ENCODE measurements at regions not wholly inside any gene's neighbourhood (a gene's known extent, or its start where the extent isn't known, plus 50 kb on each side); places are given as distances from the start of the nearest gene placed in this dataset.

- Histone ChIP-seq H3K4me3 (ENCODE audit: low read depth in 2 of 2, low read length in 1 of 2) (no peak overlapping the region), H3K4me1 (ENCODE audit: control insufficient read depth in 1 of 2, insufficient read depth in 2 of 2, low read depth in 1 of 2, low read length in 1 of 2) (no peaks in the 10 kb centered on the region), H3F3A (replicated peaks; ENCODE audit: insufficient read depth) (no peaks in the 10 kb centered on the region), H3K27ac (ENCODE audit: low read depth in 2 of 2, low read length in 1 of 2) (no peak overlapping the region), H3K9me3 (no peaks in the 10 kb centered on the region), H4K20me1 (ENCODE audit: insufficient read depth) (no peaks in the 10 kb centered on the region), H3K9me2 (no peaks in the 10 kb centered on the region), H3K79me2 (ENCODE audit: insufficient read depth) (no peaks in the 10 kb centered on the region), H3K27me3 (ENCODE audit: insufficient read depth) (no peaks in the 10 kb centered on the region), H3K36me3 (replicated peaks in 1 of 2; ENCODE audit: control insufficient read depth in 1 of 2, insufficient read depth in 2 of 2, low read length in 1 of 2) (no peaks in the 10 kb centered on the region), H2AFZ (ENCODE audit: low read depth) (no peak overlapping the region; the same call in 1 of the 2 replicates), H3K4me2 (no peak overlapping the region), H3K9ac (no peak overlapping the region)
- TF ChIP-seq FOSL2 (IDR thresholded peaks at IDR 0.05; ENCODE audit: borderline replicate concordance, low read depth) (no peak), SMC3 (IDR thresholded peaks at IDR 0.05; ENCODE audit: low read depth, low read length) (no peak), TAF1 (IDR thresholded peaks at IDR 0.05; ENCODE audit: borderline replicate concordance, low read depth, low read length) (no peak), CHD2 (IDR thresholded peaks at IDR 0.05; ENCODE audit: low read length, partially characterized antibody) (no peak), FOXM1 (IDR thresholded peaks at IDR 0.05; ENCODE audit: low read depth) (no peak), EP300 (IDR thresholded peaks at IDR 0.05; ENCODE audit: borderline replicate concordance in 1 of 2, low read depth in 1 of 2, low read length in 1 of 2) (no peak), YY1 (IDR thresholded peaks at IDR 0.05; ENCODE audit: low read depth) (no peak), GATA2 (CRISPR knock-in tag; IDR thresholded peaks at IDR 0.05) (no peak), POLR2AphosphoS5 (IDR thresholded peaks at IDR 0.05; ENCODE audit: low read depth, low read length) (no peak), EZH2phosphoT487 (IDR thresholded peaks at IDR 0.05; ENCODE audit: borderline replicate concordance, low read depth) (no peak), NRF1 (IDR thresholded peaks at IDR 0.05; ENCODE audit: low read depth, low read length) (no peak)
- TF ChIP-seq, protein P1, sequence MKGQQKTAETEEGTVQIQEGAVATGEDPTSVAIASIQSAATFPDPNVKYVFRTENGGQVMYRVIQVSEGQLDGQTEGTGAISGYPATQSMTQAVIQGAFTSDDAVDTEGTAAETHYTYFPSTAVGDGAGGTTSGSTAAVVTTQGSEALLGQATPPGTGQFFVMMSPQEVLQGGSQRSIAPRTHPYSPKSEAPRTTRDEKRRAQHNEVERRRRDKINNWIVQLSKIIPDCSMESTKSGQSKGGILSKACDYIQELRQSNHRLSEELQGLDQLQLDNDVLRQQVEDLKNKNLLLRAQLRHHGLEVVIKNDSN (IDR thresholded peaks at IDR 0.05; ENCODE audit: borderline replicate concordance, low read depth), result no peak
- TF ChIP-seq, protein P2, sequence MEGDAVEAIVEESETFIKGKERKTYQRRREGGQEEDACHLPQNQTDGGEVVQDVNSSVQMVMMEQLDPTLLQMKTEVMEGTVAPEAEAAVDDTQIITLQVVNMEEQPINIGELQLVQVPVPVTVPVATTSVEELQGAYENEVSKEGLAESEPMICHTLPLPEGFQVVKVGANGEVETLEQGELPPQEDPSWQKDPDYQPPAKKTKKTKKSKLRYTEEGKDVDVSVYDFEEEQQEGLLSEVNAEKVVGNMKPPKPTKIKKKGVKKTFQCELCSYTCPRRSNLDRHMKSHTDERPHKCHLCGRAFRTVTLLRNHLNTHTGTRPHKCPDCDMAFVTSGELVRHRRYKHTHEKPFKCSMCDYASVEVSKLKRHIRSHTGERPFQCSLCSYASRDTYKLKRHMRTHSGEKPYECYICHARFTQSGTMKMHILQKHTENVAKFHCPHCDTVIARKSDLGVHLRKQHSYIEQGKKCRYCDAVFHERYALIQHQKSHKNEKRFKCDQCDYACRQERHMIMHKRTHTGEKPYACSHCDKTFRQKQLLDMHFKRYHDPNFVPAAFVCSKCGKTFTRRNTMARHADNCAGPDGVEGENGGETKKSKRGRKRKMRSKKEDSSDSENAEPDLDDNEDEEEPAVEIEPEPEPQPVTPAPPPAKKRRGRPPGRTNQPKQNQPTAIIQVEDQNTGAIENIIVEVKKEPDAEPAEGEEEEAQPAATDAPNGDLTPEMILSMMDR (IDR thresholded peaks at IDR 0.05), result no peak
- TF ChIP-seq, protein P3, sequence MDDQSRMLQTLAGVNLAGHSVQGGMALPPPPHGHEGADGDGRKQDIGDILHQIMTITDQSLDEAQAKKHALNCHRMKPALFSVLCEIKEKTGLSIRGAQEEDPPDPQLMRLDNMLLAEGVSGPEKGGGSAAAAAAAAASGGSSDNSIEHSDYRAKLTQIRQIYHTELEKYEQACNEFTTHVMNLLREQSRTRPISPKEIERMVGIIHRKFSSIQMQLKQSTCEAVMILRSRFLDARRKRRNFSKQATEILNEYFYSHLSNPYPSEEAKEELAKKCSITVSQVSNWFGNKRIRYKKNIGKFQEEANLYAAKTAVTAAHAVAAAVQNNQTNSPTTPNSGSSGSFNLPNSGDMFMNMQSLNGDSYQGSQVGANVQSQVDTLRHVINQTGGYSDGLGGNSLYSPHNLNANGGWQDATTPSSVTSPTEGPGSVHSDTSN (IDR thresholded peaks at IDR 0.05), result no peak
- TF ChIP-seq, protein P4, sequence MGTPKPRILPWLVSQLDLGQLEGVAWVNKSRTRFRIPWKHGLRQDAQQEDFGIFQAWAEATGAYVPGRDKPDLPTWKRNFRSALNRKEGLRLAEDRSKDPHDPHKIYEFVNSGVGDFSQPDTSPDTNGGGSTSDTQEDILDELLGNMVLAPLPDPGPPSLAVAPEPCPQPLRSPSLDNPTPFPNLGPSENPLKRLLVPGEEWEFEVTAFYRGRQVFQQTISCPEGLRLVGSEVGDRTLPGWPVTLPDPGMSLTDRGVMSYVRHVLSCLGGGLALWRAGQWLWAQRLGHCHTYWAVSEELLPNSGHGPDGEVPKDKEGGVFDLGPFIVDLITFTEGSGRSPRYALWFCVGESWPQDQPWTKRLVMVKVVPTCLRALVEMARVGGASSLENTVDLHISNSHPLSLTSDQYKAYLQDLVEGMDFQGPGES (IDR thresholded peaks at IDR 0.05; ENCODE audit: low read depth, low read length), result no peak
- TF ChIP-seq, protein P5, sequence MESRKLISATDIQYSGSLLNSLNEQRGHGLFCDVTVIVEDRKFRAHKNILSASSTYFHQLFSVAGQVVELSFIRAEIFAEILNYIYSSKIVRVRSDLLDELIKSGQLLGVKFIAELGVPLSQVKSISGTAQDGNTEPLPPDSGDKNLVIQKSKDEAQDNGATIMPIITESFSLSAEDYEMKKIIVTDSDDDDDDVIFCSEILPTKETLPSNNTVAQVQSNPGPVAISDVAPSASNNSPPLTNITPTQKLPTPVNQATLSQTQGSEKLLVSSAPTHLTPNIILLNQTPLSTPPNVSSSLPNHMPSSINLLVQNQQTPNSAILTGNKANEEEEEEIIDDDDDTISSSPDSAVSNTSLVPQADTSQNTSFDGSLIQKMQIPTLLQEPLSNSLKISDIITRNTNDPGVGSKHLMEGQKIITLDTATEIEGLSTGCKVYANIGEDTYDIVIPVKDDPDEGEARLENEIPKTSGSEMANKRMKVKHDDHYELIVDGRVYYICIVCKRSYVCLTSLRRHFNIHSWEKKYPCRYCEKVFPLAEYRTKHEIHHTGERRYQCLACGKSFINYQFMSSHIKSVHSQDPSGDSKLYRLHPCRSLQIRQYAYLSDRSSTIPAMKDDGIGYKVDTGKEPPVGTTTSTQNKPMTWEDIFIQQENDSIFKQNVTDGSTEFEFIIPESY (IDR thresholded peaks at IDR 0.05; ENCODE audit: borderline replicate concordance, low read depth), result no peak
- CTCF ChIA-PET, result interaction anchor here (1.4 kb wide), 1 partner anchor 149 kb away, joined by 4 read pairs; no protein-coding TSS in a partner anchor
- POLR2A ChIA-PET, result no interaction called here
- no peak for DNase-seq
- WGBS (ENCODE audit: low lambda C conversion rate), result 30% methylated on average over 1 of the region's 1 CpG
Measured at GRCh38 chr5:72760259-72760658, 56.2 kb upstream of the TNPO1 start.
